AG04449 (cell line): ENCODE measurements at regions not wholly inside any gene's neighbourhood (a gene's known extent, or its start where the extent isn't known, plus 50 kb on each side); places are given as distances from the start of the nearest gene placed in this dataset.

ENCODE experiments used
- CTCF ChIA-PET: fragments of 350-600 bp; formaldehyde crosslinking; extraction: SDS; loops from one replicate; lab custom pipeline; 2021; ENCODE audit warnings: antibody characterized with exemption; lab: Yijun Ruan, JAX
- POLR2A ChIA-PET: fragments of 400-600, 350-600 bp; formaldehyde crosslinking; extraction: SDS; loops from one replicate; lab custom pipeline; 2020; ENCODE audit warnings: antibody characterized with exemption, inconsistent platforms; lab: Yijun Ruan, JAX
- DNase-seq: peaks from one replicate; pipeline ENCODE4 v3.0.0-alpha.2; 2010; ENCODE audit warnings: low read depth, low spot score
- H3K4me3 ChIP-seq: 2 replicates; pipeline ENCODE4 v1.5.1; 2011; ENCODE audit warnings: low read depth, mild to moderate bottlenecking, control low read depth, low read length
- TF ChIP-seq, protein P1 (sequence below): IDR thresholded peaks from one replicate; pipeline ENCODE4 v1.5.1; 2011; ENCODE audit warnings: mild to moderate bottlenecking, moderate library complexity, low read length, control low read depth, inconsistent platforms; ENCODE audit not compliant: insufficient read depth; ENCODE audit errors: missing control alignments

DNA sequence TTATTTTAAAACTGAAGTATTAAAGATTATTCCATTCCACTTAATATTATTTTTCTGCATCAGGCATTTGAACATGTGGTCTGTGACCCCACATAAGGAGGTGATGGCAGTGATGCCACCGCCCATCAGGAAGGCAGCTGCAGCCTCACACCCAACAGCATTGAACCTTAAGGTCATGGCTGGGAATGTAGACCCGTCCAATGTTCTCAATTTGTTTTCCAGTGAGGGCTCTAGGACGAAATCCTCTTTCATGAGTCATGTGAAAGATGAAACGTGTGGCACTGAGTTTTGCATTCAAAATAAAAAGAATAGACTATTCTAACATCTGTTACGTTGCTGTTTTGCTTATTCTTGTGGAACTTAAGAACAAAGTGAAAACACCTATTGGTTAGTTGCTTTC, 74.5 kb upstream of the ANKRD10 start:
- DNase-seq = no peak
- TF ChIP-seq, protein P1, sequence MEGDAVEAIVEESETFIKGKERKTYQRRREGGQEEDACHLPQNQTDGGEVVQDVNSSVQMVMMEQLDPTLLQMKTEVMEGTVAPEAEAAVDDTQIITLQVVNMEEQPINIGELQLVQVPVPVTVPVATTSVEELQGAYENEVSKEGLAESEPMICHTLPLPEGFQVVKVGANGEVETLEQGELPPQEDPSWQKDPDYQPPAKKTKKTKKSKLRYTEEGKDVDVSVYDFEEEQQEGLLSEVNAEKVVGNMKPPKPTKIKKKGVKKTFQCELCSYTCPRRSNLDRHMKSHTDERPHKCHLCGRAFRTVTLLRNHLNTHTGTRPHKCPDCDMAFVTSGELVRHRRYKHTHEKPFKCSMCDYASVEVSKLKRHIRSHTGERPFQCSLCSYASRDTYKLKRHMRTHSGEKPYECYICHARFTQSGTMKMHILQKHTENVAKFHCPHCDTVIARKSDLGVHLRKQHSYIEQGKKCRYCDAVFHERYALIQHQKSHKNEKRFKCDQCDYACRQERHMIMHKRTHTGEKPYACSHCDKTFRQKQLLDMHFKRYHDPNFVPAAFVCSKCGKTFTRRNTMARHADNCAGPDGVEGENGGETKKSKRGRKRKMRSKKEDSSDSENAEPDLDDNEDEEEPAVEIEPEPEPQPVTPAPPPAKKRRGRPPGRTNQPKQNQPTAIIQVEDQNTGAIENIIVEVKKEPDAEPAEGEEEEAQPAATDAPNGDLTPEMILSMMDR = no peak
- ChIA-PET CTCF (no interaction called here), POLR2A (no interaction called here)
- no peak overlapping the region for H3K4me3 ChIP-seq

DNA sequence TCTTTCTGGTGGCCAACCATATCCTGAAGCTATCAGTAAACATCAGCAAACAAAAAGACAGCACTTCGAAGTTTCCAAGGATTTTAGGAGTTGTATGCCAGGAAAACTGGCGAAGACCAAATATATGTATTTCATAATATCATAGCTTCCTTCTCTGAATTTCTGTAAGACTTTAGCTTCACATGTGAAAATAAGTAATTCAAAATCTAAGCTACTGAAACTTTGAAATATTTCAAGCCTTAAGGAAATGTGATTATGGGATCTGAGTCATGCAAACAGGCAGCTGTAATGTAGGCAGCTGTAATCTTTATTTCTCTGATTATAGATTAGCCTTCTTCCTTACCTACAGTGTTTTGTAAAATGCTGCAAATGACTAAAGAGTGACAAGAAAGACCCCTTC, 70.7 kb upstream of the ANKRD10 start:
- CTCF ChIA-PET = interaction anchor here (0.7 kb wide), 1 partner anchor 64 kb away, joined by 3 read pairs; no protein-coding TSS in a partner anchor
- no peak overlapping the region for H3K4me3 ChIP-seq
- POLR2A ChIA-PET = no interaction called here
- DNase-seq = no peak
- TF ChIP-seq, protein P1 = no peak

DNA sequence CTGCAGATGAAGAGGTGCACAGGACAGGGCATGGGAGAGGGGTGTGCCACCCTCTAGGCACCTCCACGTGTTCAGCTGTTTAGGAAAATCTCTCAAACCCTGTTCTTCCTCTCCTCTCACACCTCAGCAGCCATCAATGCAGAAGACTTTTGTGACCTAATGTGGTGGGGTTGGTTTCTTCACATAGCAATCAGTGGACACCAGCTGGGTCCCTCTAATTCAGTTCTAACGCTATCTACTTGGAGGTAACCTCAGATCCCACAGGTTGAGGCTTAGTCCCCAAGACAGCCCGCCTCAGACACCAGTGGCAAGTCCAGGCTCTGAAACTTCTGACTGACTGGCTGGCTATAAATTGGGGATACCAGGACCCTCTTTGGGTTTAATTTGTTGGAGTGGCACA, 69.9 kb upstream of the ANKRD10 start:
- CTCF ChIA-PET = interaction anchor here (0.6 to 0.8 kb wide), 2 partner anchors 13 to 83 kb away, joined by 3 read pairs; no protein-coding TSS in a partner anchor
- POLR2A ChIA-PET = no interaction called here
- TF ChIP-seq, protein P1 = no peak
- H3K4me3 ChIP-seq = no peak overlapping the region
- no peak for DNase-seq

DNA sequence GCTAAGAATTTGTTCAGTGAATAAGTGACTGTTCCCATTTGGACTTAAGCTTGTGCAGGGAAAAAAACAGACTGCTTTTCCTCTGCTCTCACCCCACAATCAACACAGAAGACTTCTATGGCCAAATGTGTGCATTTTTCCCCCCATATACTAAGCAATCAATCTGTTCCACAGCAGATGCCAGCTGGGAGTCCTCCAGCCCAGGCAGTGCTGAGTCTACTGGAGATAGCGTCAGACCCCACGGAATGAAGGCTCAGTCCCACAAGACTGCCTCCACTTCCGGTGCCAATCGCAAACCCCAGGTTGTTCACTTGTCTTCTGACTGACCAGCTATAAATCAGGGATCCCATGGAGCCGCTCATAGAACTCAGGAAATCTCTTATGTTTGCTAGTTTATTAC, 69.5 kb upstream of the ANKRD10 start:
- TF ChIP-seq, protein P1 = no peak
- CTCF ChIA-PET = interaction anchor here (0.6 to 0.8 kb wide), 2 partner anchors 13 to 83 kb away, joined by 3 read pairs; no protein-coding TSS in a partner anchor
- no peak overlapping the region for H3K4me3 ChIP-seq
- DNase-seq = no peak
- POLR2A ChIA-PET = no interaction called here

DNA sequence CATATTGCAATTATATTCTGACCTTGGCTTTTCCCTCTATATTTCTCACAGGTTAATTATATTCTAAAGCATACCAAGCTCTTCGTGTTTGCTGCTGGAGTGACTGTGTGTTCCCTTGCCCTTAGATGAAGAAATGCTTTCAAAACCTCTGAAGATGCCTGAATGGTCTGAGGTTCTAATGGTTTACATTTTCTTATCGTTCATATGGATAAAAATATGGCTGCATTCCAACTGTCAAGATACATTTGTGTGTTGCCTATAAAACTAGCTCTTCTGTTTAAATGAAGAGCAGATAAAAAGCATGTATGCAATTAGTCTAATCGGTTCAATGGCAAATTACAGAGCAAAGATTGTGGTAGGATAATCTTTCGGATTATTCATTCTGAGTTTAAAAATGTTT, 68.4 kb upstream of the ANKRD10 start:
- CTCF ChIA-PET = no interaction called here
- TF ChIP-seq, protein P1 = no peak
- POLR2A ChIA-PET = no interaction called here
- no peak overlapping the region for H3K4me3 ChIP-seq
- no peak for DNase-seq

- TF ChIP-seq, protein P1 = no peak
- POLR2A ChIA-PET = no interaction called here
Measured at GRCh38 chr13:110981379-110981778, 66.5 kb upstream of the ANKRD10 start.

More at GRCh38 chr13:110981379-110981778, 66.5 kb upstream of the ANKRD10 start:
- DNase-seq = no peak
- H3K4me3 ChIP-seq = no peak overlapping the region
- CTCF ChIA-PET = no interaction called here
